Endodermal cell (in vitro differentiated cells): ENCODE measurements at regions not wholly inside any gene's neighbourhood (a gene's known extent, or its start where the extent isn't known, plus 50 kb on each side); places are given as distances from the start of the nearest gene placed in this dataset.

Source experiments
- DNase-seq: peaks from one replicate; pipeline ENCODE4 v3.0.0-alpha.2; 2017
- H3K27ac ChIP-seq: 2 replicates; pipeline ENCODE4 v1.5.1; 2013; ENCODE audit warnings: mild to moderate bottlenecking, low read depth, low read length, moderate library complexity
- H3K27me3 ChIP-seq: 2 replicates; pipeline ENCODE4 v1.6.1; 2013; ENCODE audit warnings: mild to moderate bottlenecking, low read length, moderate library complexity; ENCODE audit not compliant: insufficient read depth, control insufficient read depth, poor library complexity, severe bottlenecking
- H3K36me3 ChIP-seq: 2 replicates; pipeline ENCODE4 v1.7.0; 2013; ENCODE audit warnings: mild to moderate bottlenecking, low read length, moderate library complexity; ENCODE audit not compliant: control insufficient read depth, insufficient read depth
- H3K4me1 ChIP-seq: one replicate; pipeline ENCODE4 v1.7.0; 2013; ENCODE audit warnings: low read length; ENCODE audit not compliant: control insufficient read depth, insufficient read depth
- H3K4me3 ChIP-seq: 2 replicates; pipeline ENCODE4 v1.5.1; 2013; ENCODE audit warnings: mild to moderate bottlenecking, low read length, moderate library complexity
- H3K9ac ChIP-seq: 2 replicates; pipeline ENCODE4 v1.6.1; 2013; ENCODE audit warnings: mild to moderate bottlenecking, low read length, moderate library complexity; ENCODE audit not compliant: poor library complexity, severe bottlenecking; ENCODE audit errors: extremely low read depth
- H3K9me3 ChIP-seq: 2 replicates; pipeline ENCODE4 v1.6.1; 2013; ENCODE audit warnings: mild to moderate bottlenecking, low read length, moderate library complexity; ENCODE audit not compliant: control insufficient read depth
- H3K27ac Mint-ChIP-seq: 2 replicates; pipeline ENCODE4 v1.8.0; 2020; ENCODE audit warnings: mixed read lengths
- H3K27me3 Mint-ChIP-seq: 2 replicates; pipeline ENCODE4 v1.8.0; 2021; ENCODE audit warnings: mild to moderate bottlenecking, mixed read lengths; ENCODE audit not compliant: insufficient read depth
- H3K36me3 Mint-ChIP-seq: 2 replicates; pipeline ENCODE4 v1.8.0; 2020; ENCODE audit warnings: low read depth, mixed read lengths
- H3K4me1 Mint-ChIP-seq: 2 replicates; pipeline ENCODE4 v1.8.0; 2020; ENCODE audit warnings: mixed read lengths
- H3K4me3 Mint-ChIP-seq: 2 replicates; pipeline ENCODE4 v1.8.0; 2020; ENCODE audit warnings: mild to moderate bottlenecking, moderate library complexity, mixed read lengths
- H3K9me3 Mint-ChIP-seq: 2 replicates; pipeline ENCODE4 v1.8.0; 2020; ENCODE audit warnings: mild to moderate bottlenecking, mixed read lengths
- WGBS, 2 experiments: methylation state at CpG; one replicate each; pipeline versions ENCODE4 v1.1.5 to v1.1.7; 2013; ENCODE audit warnings: missing lambda C conversion rate in 2 of 2, mixed read lengths in 1 of 2; ENCODE audit not compliant: insufficient coverage in 1 of 2, insufficient read length in 1 of 2; 5-methylcytosine and 5-hydroxymethylcytosine counted together
- TF ChIP-seq, protein P1 (sequence below): fragments of 200-600 bp; sonication (generic); conservative IDR thresholded peaks from 2 replicates; pipeline ENCODE4 v1.5.0; 2021; ENCODE audit warnings: antibody characterized with exemption, mild to moderate bottlenecking

- H3K36me3 Mint-ChIP-seq = no peaks in the 10 kb centered on the region
- Histone ChIP-seq H3K9ac (no peak overlapping the region), H3K27ac (no peak overlapping the region), H3K36me3 (no peaks in the 10 kb centered on the region), H3K4me1 (peaks cover 4% of the 10 kb centered on the region), H3K27me3 (no peaks in the 10 kb centered on the region), H3K9me3 (no peaks in the 10 kb centered on the region), H3K4me3 (no peak overlapping the region)
- H3K4me1 Mint-ChIP-seq = peaks cover 15% of the 10 kb centered on the region
- no peak overlapping the region for H3K27ac Mint-ChIP-seq
- TF ChIP-seq, protein P1, sequence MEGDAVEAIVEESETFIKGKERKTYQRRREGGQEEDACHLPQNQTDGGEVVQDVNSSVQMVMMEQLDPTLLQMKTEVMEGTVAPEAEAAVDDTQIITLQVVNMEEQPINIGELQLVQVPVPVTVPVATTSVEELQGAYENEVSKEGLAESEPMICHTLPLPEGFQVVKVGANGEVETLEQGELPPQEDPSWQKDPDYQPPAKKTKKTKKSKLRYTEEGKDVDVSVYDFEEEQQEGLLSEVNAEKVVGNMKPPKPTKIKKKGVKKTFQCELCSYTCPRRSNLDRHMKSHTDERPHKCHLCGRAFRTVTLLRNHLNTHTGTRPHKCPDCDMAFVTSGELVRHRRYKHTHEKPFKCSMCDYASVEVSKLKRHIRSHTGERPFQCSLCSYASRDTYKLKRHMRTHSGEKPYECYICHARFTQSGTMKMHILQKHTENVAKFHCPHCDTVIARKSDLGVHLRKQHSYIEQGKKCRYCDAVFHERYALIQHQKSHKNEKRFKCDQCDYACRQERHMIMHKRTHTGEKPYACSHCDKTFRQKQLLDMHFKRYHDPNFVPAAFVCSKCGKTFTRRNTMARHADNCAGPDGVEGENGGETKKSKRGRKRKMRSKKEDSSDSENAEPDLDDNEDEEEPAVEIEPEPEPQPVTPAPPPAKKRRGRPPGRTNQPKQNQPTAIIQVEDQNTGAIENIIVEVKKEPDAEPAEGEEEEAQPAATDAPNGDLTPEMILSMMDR = no peak
- peak; percentile 86 for DNase-seq
- no peak overlapping the region for H3K4me3 Mint-ChIP-seq
- peaks cover 2% of the 10 kb centered on the region for H3K9me3 Mint-ChIP-seq
- H3K27me3 Mint-ChIP-seq = no peaks in the 10 kb centered on the region
- 63% methylated on average over 4 of the region's 4 CpGs; no CpG with 5 or more reads in 1 of the 2 experiments for WGBS, 2 experiments
Measured at GRCh38 chr5:62977661-62978060, 399.0 kb downstream of the LRRC70 start.

GRCh38 chr5:62974623-62975022 lies 396.0 kb downstream of the LRRC70 start:
- H3K27ac Mint-ChIP-seq = no peak overlapping the region
- H3K27me3 ChIP-seq = no peaks in the 10 kb centered on the region
- peaks cover 6% of the 10 kb centered on the region for H3K9me3 Mint-ChIP-seq

DNA sequence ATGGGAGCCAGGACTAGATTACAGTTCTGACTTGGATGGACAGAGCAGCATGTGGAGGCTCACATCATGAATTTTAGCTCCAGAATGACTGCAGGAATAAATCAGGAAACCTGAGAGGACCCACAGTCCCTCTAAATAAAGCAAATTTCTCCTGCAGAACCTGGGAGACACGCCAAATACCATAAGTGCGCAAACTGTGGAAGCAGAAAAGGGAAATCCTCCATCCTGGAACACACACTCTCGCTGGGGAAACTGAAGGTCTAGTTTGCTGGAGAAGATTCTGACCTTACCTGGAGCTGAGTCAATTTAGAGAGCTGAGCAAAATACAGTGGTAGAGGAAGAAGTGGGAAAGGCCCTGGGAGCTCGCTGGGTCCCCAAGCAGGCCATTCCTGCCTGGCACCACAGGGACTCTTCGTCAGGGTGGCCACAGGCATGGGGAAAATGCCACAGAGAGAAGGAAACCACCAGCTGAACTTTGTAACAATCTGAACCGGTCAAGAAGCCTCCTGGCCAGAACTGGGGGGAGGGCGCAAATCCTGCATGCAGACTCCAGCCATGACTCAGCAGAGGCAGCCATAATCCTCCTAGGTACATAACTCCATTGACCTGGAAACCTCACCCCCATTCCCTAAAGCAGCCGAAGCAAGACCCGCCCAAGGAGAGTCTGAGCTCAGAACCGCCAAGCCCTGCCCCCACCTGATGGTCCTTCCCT lies 390.9 kb downstream of the LRRC70 start:
- no peaks in the 10 kb centered on the region for H3K27me3 ChIP-seq
- H3K4me1 ChIP-seq = no peaks in the 10 kb centered on the region
- Mint-ChIP-seq H3K27ac (peak overlapping the region; percentile 58), H3K27me3 (no peaks in the 10 kb centered on the region), H3K36me3 (no peaks in the 10 kb centered on the region), H3K4me3 (no peak overlapping the region), H3K4me1 (no peaks in the 10 kb centered on the region), H3K9me3 (peaks cover 30% of the 10 kb centered on the region)
- no peak for DNase-seq
- H3K9me3 ChIP-seq = peaks cover 13% of the 10 kb centered on the region
- 94 to 100% methylated on average over 2 to 10 of the region's 10 CpGs for WGBS, 2 experiments
- no peak overlapping the region for H3K9ac ChIP-seq
- no peaks in the 10 kb centered on the region for H3K36me3 ChIP-seq
- TF ChIP-seq, protein P1 = no peak
- H3K4me3 ChIP-seq = no peak overlapping the region
- H3K27ac ChIP-seq = no peak overlapping the region

More at GRCh38 chr5:62974623-62975022, 396.0 kb downstream of the LRRC70 start:
- Histone ChIP-seq H3K27ac (no peak overlapping the region), H3K4me3 (no peak overlapping the region), H3K36me3 (no peaks in the 10 kb centered on the region), H3K9ac (no peak overlapping the region), H3K9me3 (no peaks in the 10 kb centered on the region), H3K4me1 (no peaks in the 10 kb centered on the region)
- TF ChIP-seq, protein P1 = no peak
- peaks cover 3% of the 10 kb centered on the region for H3K4me1 Mint-ChIP-seq
- no peak for DNase-seq
- no peaks in the 10 kb centered on the region for H3K36me3 Mint-ChIP-seq
- 50 to 60% methylated on average over 2 to 3 of the region's 3 CpGs for WGBS, 2 experiments
- no peak overlapping the region for H3K4me3 Mint-ChIP-seq
- H3K27me3 Mint-ChIP-seq = no peaks in the 10 kb centered on the region
